GM21390 (cell line): ENCODE measurements at regions not wholly inside any gene's neighbourhood (a gene's known extent, or its start where the extent isn't known, plus 50 kb on each side); places are given as distances from the start of the nearest gene placed in this dataset.
A peak's percentile ranks its signal among the peaks of the same experiment; 100 is the strongest.
"Not testable (repeated sequence)": the region's sequence is repeated elsewhere in the genome, so short reads cannot be mapped to it uniquely, and the experiment has no call there.

ENCODE experiments used
- ATAC-seq: cut with Tn5 transposase; IDR thresholded peaks from one replicate; pipeline ENCODE4 v1.9.1; 2021; ENCODE audit not compliant: unreplicated experiment

DNA sequence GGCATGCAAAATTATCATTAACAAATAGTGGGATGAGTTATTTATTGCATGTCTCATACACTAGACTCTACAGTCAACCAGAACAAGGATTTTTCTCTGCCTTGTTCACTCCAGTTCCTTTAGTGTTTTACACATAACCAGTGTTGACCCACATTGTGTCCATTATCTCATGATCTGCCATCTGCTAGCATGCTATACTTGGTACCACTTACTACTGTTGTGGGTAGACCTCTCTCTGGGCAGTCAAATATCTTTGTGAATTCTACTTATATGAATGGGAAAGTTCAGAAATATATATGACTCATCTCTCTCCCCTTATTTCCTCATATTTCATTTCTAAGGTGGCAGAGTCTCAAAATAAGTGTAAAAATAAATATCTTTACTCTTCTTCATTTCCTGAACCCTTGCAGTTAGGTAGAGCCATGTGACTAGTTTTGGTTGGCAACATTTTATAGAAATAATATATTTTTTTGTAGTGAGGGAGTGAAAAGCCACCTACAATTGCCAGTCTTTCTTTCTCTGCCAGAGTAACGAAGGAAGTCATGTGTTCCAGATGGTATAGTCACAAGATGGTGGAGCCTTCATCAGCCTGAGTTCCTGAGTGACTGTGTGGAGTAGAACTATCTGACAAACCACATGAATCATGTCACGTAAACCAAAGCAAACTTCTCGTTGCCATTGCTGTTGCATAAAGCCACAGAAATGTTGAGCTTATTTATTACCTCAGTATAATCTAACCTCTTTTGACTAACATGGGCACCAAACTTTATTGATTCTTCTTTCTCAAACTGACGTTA is 704.0 kb downstream of the RNF144A start:
- no peak for ATAC-seq

DNA sequence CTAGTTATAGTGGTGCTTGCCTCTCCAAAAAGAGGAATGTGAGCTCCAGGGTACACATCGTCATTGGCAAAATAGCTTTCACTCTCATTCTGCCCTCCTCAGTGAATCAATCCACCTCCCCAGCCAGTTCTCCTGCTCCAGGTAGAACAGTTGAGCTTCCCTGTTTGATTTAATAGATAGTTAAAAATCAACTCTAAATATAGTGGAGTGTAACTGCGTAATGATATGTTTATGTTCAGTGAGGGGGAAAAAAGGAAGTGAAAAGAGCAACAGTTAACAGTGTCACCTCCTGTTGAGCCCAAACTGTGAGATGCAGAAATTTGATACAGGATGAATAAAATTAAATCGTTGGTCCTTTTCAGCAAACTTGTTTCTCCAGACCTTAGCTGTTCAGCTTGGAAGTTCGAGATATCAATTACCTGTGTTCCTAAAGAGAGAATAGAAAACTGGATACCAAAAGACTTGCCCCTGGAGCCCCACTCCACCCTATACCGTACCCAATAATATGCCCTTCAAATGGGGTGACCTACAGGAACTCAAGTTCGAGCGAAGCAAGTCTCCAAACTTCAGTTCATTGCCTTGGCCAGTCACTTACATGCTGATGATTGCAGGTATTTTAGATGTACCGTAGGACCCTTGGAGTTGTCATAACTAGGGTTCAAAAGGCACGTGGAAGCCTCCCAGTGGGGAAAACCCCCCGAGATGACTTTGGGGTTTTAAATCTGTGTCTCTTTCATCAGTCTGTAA is 708.4 kb downstream of the RNF144A start:
- ATAC-seq: peak; percentile 65

DNA sequence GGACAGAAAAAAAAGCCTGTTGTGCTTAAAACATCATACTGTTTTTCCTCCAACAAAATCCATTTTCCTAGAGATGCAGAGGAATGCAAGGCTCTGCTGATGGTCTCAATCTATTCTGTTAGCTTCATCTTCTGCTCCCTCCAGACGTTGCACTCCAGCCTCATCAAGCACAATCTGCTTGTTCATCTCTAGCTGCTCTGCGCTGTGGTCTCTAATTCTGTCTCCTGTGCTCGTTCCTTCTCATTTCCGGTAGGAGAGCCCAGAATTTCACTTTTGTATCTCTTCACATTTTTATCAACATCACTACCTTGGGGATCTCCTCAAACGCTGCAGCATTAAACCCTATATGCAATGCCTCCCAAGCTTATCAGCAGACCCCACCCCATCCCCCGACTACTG is 708.9 kb downstream of the RNF144A start:
- ATAC-seq: peak; percentile 18

DNA sequence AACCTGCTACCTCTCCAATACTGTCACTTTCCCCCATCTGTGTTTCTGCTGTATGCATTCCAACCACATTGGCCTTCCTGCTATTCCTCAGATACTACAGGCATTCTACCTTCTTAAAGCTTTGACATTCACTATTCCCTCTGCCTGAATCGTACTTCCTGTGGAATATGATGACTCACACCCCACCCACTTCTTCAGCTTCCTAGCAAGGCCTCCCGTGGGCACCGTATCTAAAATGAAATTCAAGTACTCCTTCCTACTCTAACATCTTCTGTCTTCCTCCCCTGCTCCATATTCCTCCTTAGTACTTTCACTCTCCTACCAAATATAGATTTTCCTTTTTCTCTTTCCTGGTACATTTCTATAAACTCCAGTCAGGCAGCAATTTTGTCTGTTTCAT is 710.4 kb downstream of the RNF144A start:
- no peak for ATAC-seq

GRCh38 chr2:7632420-7632819 is 715.2 kb downstream of the RNF144A start:
- ATAC-seq: no peak

DNA sequence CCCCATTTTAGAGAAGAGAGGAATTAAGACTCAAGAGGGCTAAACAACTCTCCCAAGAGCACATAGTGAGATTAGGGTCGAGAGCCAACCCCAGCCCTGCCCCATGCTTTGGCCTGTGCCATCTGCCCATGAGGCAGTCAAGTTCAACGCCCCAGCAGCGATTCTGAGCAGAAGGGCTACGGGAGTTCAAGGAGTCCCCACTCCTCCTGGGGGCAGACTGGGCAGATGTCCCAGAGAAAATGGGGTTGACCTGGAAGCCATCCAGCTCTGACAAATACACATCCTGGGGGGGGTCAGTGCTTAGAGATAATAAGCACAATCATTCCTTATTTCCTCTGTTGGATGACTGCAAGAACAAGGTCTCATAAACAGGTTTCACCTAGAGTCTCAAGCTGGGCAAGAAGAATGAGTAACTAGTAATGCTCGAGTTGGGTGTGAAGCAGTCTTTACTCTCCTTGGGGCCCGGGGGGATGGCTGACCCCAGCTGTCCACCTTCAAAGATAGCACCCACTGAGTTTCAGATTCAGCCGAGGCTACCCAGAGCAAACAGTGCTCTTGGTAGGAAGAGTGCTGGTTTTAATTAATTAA is 716.4 kb downstream of the RNF144A start:
- ATAC-seq: no peak

DNA sequence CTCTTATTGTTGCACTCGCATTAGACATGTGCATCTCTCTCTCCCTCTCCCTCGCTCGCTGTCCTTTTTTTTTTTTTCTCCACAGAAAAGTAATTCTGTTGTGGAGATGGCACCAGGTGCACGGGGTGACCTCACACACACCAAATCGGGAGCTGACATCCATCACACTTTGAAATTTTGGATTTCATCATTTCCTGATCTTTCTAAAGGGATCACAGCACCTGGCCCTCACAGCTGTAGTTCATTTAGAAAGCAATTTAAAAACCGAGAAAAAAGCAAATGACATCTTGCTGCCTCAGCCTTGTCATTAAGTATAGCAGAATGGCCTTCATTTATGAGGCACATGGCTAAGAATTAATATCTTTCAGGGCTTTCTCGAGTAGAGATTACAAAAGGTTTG is 717.2 kb downstream of the RNF144A start:
- ATAC-seq: no peak

- no peak for ATAC-seq
Observed at GRCh38 chr2:7639476-7639875, 722.3 kb downstream of the RNF144A start.

DNA sequence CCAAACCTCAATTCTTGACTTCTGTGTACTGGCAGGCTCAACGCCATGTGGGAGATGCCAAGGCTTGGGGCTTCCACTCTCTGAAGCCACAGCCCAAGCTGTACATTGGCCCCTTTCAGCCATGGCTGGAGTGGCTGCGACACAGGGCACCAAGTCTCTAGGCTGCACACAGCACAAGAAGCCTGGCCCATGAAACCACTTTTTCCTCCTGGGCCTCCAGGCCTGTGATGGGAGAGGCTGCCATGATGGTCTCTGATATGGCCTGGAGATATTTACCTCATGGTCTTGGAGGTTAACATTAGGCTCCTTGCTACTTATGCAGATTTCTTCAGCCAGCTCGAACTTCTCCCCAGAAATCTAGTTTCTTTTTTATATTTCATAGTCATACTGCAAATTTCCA is 724.1 kb downstream of the RNF144A start:
- not testable (repeated sequence) for ATAC-seq

- ATAC-seq: no peak
Observed at GRCh38 chr2:7646024-7646423, 728.8 kb downstream of the RNF144A start.

GRCh38 chr2:7646661-7647060 is 729.4 kb downstream of the RNF144A start:
- no peak for ATAC-seq

DNA sequence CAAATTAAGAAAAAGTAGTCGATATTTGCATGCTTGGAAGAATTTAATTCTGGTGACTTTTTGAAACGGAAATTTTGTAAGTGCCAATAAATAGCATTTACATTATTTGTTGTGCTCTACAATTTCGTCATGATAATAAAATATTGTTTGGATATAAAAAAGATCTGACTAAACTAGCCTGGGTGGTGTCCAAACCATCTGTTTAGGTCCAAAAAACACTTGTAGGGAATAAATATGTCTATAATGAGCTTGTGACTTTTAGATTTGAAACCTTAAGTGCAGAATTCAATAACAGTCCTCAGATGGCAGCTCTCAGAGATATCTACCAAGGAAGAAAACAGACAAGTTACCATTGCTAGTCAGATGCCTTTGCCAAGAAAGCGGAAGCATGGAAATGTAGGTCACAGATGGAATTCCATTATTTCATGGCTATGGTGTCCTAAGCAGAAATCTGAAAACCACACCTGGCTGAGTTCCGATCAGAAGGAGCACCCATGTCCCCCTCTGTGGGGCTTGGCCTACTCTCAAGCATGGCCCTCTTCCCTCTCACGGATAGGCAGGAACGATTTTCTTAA is 731.1 kb downstream of the RNF144A start:
- no peak for ATAC-seq

DNA sequence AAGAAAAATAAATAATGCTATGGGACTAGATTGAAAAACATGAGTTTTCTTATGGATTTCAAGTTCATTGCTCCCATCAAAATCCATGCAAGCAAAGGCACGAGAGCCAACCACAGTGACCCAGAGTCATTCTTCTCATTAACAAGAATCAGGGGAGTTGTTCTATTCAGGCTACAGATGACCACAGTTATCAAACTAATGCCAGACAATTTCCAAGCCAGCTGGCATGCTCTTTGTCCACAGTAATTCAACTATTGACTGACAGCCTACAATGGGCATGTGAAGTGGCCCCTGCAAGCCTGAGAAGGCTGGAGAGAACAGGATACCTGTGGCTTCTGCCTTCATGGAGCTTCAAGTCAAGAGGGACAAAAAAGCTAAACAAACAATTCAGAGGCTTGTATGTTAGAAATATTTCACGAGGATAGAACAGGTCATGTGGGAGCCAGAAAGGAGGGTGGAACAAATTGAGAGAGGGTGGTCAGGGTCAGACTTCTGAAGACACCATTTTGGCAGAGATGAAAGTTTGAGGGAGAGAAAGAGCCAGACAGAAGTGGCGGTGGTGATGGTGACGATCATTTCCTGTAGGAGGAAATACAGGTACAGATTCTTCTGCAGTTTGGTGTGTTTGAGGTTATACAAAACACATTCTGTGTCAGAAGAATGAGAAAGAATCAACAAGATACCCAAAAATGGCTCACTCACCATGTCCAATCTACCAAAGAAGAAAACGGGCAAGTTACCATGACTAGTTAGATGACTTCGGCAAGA is 732.4 kb downstream of the RNF144A start:
- no peak for ATAC-seq

DNA sequence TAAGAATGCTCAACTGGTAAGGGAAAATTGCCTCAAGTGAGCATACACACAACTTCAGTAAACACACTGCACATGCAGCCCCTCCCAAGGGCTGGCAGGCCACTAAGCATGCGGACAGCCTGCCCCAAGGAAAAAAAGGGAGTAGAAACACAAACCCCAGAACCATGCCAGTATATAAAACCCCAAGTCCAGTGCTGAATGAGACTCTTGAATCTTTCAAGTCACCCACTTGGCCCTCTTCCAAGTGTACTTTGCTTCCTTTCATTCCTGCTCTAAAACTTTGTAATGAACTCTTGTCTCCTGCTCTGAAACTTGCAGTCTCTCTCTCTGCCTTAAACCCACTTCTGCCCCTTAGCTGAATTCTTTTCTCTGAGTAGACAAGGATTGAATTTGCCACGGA is 736.4 kb downstream of the RNF144A start:
- no peak for ATAC-seq

DNA sequence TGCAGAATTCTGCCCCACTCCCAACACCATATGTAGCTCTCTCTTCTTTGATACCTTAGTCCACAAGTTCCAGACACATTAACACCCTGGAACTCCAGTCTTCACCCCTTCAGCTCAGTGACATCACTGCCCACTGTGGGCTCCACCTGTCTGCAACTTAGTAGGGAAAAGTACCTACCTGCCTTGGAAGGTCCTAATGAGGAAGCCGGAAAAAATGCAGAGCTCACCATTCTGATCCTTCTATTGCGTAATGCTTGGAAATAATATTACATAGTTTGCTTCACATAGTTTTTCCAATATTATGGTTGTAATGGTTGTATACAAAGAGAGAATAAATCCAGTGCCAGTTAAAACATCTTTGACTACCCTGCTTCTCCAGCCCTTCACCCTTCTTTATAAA is 738.4 kb downstream of the RNF144A start:
- ATAC-seq: no peak

DNA sequence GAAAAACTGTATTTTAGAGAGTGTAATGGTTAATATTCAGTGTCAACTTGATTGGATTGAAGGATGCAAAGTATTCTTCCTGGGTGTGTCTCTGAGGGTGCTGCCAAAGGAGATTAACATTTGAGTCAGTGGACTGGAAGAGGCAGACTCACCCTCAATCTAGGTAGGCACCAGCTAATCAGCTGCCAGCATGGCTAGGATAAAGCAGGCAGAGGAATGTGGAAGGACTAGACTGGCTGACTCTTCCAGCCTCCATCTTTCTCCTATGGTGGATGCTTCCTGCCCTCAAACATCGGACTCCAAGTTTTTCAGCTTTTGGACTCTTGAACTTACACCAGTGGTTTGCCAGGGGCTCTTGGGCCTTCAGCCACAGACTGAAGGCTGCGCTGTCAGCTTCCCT is 740.3 kb downstream of the RNF144A start:
- not testable (repeated sequence) for ATAC-seq

DNA sequence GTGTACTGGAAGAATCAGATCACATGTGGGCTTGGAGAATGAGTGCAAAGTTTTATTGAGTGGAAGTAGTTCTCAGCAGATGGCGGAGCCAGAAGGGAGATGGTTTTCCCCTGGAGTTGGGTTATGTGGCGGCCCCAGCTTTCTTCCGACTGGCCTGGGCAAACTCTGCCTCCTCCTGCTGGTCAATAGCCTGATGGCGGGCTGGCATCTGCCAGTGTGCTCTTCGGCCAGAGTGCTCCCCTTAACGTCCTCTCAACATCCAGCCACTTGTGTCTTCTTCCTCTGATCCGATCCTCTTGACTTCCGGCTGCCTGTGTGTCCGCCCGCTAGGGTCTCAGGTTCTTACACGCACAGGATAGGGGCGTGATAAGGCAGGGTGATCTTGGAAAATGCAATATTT is 741.3 kb downstream of the RNF144A start:
- ATAC-seq: no peak

- ATAC-seq: no peak
Observed at GRCh38 chr2:7660816-7661215, 743.6 kb downstream of the RNF144A start.

DNA sequence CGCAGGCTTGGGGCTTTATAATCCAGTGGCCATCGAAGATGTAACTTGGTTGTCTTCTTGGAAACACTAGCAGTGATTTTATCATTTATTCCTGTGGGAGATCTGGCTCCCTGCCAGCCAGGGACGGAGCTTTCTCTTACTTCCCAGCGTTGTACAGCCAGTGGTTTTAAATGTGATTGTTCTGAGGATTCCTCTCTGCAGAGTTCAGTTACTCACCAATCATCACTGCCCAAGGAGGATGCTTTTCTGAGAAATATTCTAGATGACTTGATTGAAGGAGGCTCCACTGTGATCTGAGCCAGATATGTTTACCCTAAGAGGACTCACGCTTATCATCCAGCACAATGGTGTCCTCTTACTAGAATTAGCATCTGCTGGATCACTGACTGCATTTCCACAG is 744.3 kb downstream of the RNF144A start:
- ATAC-seq: no peak

DNA sequence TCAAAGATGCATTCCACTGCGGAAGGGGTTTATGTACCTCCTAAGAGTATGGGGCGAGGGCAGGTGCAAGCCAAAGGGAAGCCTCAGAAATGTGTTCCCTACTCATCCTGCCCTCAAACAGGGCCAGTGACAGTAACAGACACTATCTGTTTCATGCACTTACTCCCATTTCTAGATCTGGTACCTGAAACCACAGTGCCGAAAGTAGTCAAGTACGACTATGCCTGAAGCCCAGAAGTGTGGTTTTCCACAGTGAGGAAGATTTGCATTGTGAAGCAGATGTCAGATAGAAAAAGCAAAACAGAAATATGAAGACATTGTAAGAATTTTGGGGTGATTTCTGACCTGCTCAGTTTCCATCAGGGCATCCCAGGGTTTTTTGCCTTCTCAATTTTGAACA is 748.7 kb downstream of the RNF144A start:
- peak; percentile 70 for ATAC-seq
